Ectodermal cell (in vitro differentiated cells): ENCODE measurements at regions not wholly inside any gene's neighbourhood (a gene's known extent, or its start where the extent isn't known, plus 50 kb on each side); places are given as distances from the start of the nearest gene placed in this dataset.

ENCODE experiments used
- H3K27ac ChIP-seq: 2 replicates; pipeline ENCODE4 v1.7.0; 2013; ENCODE audit warnings: mild to moderate bottlenecking, low read depth, low read length; ENCODE audit not compliant: insufficient read depth, poor library complexity, severe bottlenecking
- H3K27me3 ChIP-seq: 2 replicates; pipeline ENCODE4 v1.7.0; 2013; ENCODE audit warnings: mild to moderate bottlenecking, low read length; ENCODE audit not compliant: insufficient read depth, control insufficient read depth, poor library complexity, severe bottlenecking
- H3K36me3 ChIP-seq: one replicate; pipeline ENCODE4 v1.7.0; 2013; ENCODE audit warnings: low read length; ENCODE audit not compliant: control insufficient read depth, insufficient read depth
- H3K4me1 ChIP-seq: one replicate; pipeline ENCODE4 v1.7.0; 2013; ENCODE audit warnings: low read length; ENCODE audit not compliant: control insufficient read depth, insufficient read depth
- H3K4me3 ChIP-seq: 2 replicates; pipeline ENCODE4 v1.7.0; 2013; ENCODE audit warnings: low read depth, low read length, control low read depth; ENCODE audit not compliant: insufficient read depth
- H3K9me3 ChIP-seq: 2 replicates; pipeline ENCODE4 v1.7.0; 2013; ENCODE audit warnings: mild to moderate bottlenecking, low read length, moderate library complexity; ENCODE audit not compliant: control insufficient read depth
- WGBS, 2 experiments: methylation state at CpG; one replicate each; pipeline ENCODE4 v1.1.7; 2013; ENCODE audit warnings: missing lambda C conversion rate in 2 of 2; 5-methylcytosine and 5-hydroxymethylcytosine counted together

GRCh38 chr4:89358935-89359638 lies 51.5 kb upstream of the GPRIN3 start:
- H3K4me1 ChIP-seq: no peaks in the 10 kb centered on the region
- H3K9me3 ChIP-seq: no peaks in the 10 kb centered on the region
- no peak overlapping the region for H3K4me3 ChIP-seq
- H3K36me3 ChIP-seq: no peaks in the 10 kb centered on the region
- H3K27ac ChIP-seq: no peak overlapping the region
- H3K27me3 ChIP-seq: no peaks in the 10 kb centered on the region
- WGBS, 2 experiments: 85 to 97% methylated on average over 6 to 7 of the region's 9 CpGs

- H3K27me3 ChIP-seq: no peaks in the 10 kb centered on the region
- no peaks in the 10 kb centered on the region for H3K9me3 ChIP-seq
- H3K36me3 ChIP-seq: no peaks in the 10 kb centered on the region
- no peak overlapping the region for H3K4me3 ChIP-seq
- H3K27ac ChIP-seq: no peak overlapping the region
- WGBS, 2 experiments: 86 to 94% methylated on average over 3 of the region's 3 CpGs
- no peaks in the 10 kb centered on the region for H3K4me1 ChIP-seq
These were observed 50.2 kb upstream of the GPRIN3 start for GRCh38 chr4:89357787-89358186.
